Liver (tissue), 3 donors: ENCODE measurements at regions not wholly inside any gene's neighbourhood (a gene's known extent, or its start where the extent isn't known, plus 50 kb on each side); places are given as distances from the start of the nearest gene placed in this dataset.

Experiments used
- GABPA ChIP-seq, 2 donors: IDR thresholded peaks in 1 of 2; conservative IDR thresholded peaks in 1 of 2; 2 replicates each; pipeline ENCODE4 v1.6.1; 2016; ENCODE audit warnings: antibody characterized with exemption in 2 of 2, mild to moderate bottlenecking in 1 of 2, moderate library complexity in 1 of 2
- HNF4G ChIP-seq: IDR thresholded peaks from 2 replicates; pipeline ENCODE4 v1.6.1; 2016; ENCODE audit warnings: antibody characterized with exemption
- JUND ChIP-seq, 2 donors: IDR thresholded peaks; 2 replicates each; pipeline ENCODE4 v1.6.1; 2016; ENCODE audit warnings: antibody characterized with exemption in 2 of 2
- RAD21 ChIP-seq, 2 donors: IDR thresholded peaks; 2 replicates each; pipeline ENCODE4 v1.6.1; 2016; ENCODE audit warnings: antibody characterized with exemption in 2 of 2, mild to moderate bottlenecking in 2 of 2
- SP1 ChIP-seq: IDR thresholded peaks from 2 replicates; pipeline ENCODE4 v1.6.1; 2018; ENCODE audit warnings: antibody characterized with exemption, mild to moderate bottlenecking
- TAF1 ChIP-seq: conservative IDR thresholded peaks from 2 replicates; pipeline ENCODE4 v1.6.1; 2016; ENCODE audit warnings: antibody characterized with exemption, mild to moderate bottlenecking
- YY1 ChIP-seq: IDR thresholded peaks from 2 replicates; pipeline ENCODE4 v1.6.1; 2016; ENCODE audit warnings: antibody characterized with exemption, mild to moderate bottlenecking
- ZBTB33 ChIP-seq: IDR thresholded peaks from 2 replicates; pipeline ENCODE4 v1.6.1; 2016; ENCODE audit warnings: antibody characterized with exemption
- TF ChIP-seq, protein P1 (sequence below): IDR thresholded peaks from 2 replicates; pipeline ENCODE4 v1.6.1; 2016; ENCODE audit warnings: antibody characterized with exemption
- TF ChIP-seq, protein P2 (sequence below): fragments of 150-350 bp; IDR thresholded peaks from 2 replicates; pipeline ENCODE4 v1.5.1; 2017; ENCODE audit warnings: improper control_type of control experiment, low read depth, low read length; ENCODE audit not compliant: missing input control
- TF ChIP-seq, protein P3 (sequence below): IDR thresholded peaks from 2 replicates; pipeline ENCODE4 v1.6.1; 2016; ENCODE audit warnings: antibody characterized with exemption, mild to moderate bottlenecking
- TF ChIP-seq, protein P4 (sequence below): IDR thresholded peaks from 2 replicates; pipeline ENCODE4 v1.6.1; 2016; ENCODE audit warnings: antibody characterized with exemption
- donor health status: healthy.
- donor health status: healthy.

GRCh38 chr1:208917281-208917680 lies 666.2 kb upstream of the CAMK1G start:
- TF ChIP-seq GABPA (IDR thresholded peaks at IDR 0.05 in 1 of 2, conservative IDR thresholded peaks at IDR 0.05 in 1 of 2): no peak
- TF ChIP-seq, protein P1, sequence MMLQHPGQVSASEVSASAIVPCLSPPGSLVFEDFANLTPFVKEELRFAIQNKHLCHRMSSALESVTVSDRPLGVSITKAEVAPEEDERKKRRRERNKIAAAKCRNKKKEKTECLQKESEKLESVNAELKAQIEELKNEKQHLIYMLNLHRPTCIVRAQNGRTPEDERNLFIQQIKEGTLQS: no peak
- no peak for TF ChIP-seq ZBTB33
- TF ChIP-seq, protein P2, sequence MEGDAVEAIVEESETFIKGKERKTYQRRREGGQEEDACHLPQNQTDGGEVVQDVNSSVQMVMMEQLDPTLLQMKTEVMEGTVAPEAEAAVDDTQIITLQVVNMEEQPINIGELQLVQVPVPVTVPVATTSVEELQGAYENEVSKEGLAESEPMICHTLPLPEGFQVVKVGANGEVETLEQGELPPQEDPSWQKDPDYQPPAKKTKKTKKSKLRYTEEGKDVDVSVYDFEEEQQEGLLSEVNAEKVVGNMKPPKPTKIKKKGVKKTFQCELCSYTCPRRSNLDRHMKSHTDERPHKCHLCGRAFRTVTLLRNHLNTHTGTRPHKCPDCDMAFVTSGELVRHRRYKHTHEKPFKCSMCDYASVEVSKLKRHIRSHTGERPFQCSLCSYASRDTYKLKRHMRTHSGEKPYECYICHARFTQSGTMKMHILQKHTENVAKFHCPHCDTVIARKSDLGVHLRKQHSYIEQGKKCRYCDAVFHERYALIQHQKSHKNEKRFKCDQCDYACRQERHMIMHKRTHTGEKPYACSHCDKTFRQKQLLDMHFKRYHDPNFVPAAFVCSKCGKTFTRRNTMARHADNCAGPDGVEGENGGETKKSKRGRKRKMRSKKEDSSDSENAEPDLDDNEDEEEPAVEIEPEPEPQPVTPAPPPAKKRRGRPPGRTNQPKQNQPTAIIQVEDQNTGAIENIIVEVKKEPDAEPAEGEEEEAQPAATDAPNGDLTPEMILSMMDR: no peak
- no peak for TF ChIP-seq JUND (IDR thresholded peaks at IDR 0.05)
- no peak for TF ChIP-seq SP1
- no peak for TF ChIP-seq YY1
- no peak for TF ChIP-seq TAF1
- TF ChIP-seq HNF4G: no peak
- no peak for TF ChIP-seq RAD21 (IDR thresholded peaks at IDR 0.05)
- TF ChIP-seq, protein P3, sequence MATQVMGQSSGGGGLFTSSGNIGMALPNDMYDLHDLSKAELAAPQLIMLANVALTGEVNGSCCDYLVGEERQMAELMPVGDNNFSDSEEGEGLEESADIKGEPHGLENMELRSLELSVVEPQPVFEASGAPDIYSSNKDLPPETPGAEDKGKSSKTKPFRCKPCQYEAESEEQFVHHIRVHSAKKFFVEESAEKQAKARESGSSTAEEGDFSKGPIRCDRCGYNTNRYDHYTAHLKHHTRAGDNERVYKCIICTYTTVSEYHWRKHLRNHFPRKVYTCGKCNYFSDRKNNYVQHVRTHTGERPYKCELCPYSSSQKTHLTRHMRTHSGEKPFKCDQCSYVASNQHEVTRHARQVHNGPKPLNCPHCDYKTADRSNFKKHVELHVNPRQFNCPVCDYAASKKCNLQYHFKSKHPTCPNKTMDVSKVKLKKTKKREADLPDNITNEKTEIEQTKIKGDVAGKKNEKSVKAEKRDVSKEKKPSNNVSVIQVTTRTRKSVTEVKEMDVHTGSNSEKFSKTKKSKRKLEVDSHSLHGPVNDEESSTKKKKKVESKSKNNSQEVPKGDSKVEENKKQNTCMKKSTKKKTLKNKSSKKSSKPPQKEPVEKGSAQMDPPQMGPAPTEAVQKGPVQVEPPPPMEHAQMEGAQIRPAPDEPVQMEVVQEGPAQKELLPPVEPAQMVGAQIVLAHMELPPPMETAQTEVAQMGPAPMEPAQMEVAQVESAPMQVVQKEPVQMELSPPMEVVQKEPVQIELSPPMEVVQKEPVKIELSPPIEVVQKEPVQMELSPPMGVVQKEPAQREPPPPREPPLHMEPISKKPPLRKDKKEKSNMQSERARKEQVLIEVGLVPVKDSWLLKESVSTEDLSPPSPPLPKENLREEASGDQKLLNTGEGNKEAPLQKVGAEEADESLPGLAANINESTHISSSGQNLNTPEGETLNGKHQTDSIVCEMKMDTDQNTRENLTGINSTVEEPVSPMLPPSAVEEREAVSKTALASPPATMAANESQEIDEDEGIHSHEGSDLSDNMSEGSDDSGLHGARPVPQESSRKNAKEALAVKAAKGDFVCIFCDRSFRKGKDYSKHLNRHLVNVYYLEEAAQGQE: no peak
- TF ChIP-seq, protein P4, sequence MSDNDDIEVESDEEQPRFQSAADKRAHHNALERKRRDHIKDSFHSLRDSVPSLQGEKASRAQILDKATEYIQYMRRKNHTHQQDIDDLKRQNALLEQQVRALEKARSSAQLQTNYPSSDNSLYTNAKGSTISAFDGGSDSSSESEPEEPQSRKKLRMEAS: no peak
